ENCODE measurements at regions not wholly inside any gene's neighbourhood (a gene's known extent, or its start where the extent isn't known, plus 50 kb on each side); places are given as distances from the start of the nearest gene placed in this dataset.
"Not testable (repeated sequence)": the region's sequence is repeated elsewhere in the genome, so short reads cannot be mapped to it uniquely, and the experiment has no call there.

- no peaks in the 10 kb centered on the region for H3K9me3 ChIP-seq (ENCODE audit: control insufficient read depth, low read length)
- no peaks in the 10 kb centered on the region for H3K9me3 Mint-ChIP-seq
- WGBS, 2 experiments (ENCODE audit: insufficient coverage in 1 of 2, insufficient read length in 1 of 2), result no CpG with 5 or more reads among the region's 1 CpG
- H3K27ac Mint-ChIP-seq, result no peak overlapping the region
- H3K4me1 ChIP-seq (ENCODE audit: control insufficient read depth, insufficient read depth, low read length), result no peaks in the 10 kb centered on the region
- no peaks in the 10 kb centered on the region for H3K27me3 Mint-ChIP-seq (ENCODE audit: insufficient read depth)
- no peaks in the 10 kb centered on the region for H3K36me3 ChIP-seq (ENCODE audit: control insufficient read depth, insufficient read depth, low read length)
- H3K27me3 ChIP-seq (ENCODE audit: control insufficient read depth, insufficient read depth, low read length, poor library complexity, severe bottlenecking), result no peaks in the 10 kb centered on the region
- TF ChIP-seq, protein P1, sequence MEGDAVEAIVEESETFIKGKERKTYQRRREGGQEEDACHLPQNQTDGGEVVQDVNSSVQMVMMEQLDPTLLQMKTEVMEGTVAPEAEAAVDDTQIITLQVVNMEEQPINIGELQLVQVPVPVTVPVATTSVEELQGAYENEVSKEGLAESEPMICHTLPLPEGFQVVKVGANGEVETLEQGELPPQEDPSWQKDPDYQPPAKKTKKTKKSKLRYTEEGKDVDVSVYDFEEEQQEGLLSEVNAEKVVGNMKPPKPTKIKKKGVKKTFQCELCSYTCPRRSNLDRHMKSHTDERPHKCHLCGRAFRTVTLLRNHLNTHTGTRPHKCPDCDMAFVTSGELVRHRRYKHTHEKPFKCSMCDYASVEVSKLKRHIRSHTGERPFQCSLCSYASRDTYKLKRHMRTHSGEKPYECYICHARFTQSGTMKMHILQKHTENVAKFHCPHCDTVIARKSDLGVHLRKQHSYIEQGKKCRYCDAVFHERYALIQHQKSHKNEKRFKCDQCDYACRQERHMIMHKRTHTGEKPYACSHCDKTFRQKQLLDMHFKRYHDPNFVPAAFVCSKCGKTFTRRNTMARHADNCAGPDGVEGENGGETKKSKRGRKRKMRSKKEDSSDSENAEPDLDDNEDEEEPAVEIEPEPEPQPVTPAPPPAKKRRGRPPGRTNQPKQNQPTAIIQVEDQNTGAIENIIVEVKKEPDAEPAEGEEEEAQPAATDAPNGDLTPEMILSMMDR (conservative IDR thresholded peaks at IDR 0.05), result no peak
- H3K9ac ChIP-seq (ENCODE audit: extremely low read depth, low read length, poor library complexity, severe bottlenecking), result no peak overlapping the region
- no peak for DNase-seq
- no peaks in the 10 kb centered on the region for H3K36me3 Mint-ChIP-seq (ENCODE audit: low read depth)
- H3K4me3 ChIP-seq (ENCODE audit: low read length), result no peak overlapping the region
- H3K4me3 Mint-ChIP-seq, result no peak overlapping the region
- H3K4me1 Mint-ChIP-seq, result no peaks in the 10 kb centered on the region
- no peak overlapping the region for H3K27ac ChIP-seq (ENCODE audit: low read depth, low read length)
These were observed 304.3 kb downstream of the LTN1 start for GRCh38 chr21:28688381-28688780.

DNA sequence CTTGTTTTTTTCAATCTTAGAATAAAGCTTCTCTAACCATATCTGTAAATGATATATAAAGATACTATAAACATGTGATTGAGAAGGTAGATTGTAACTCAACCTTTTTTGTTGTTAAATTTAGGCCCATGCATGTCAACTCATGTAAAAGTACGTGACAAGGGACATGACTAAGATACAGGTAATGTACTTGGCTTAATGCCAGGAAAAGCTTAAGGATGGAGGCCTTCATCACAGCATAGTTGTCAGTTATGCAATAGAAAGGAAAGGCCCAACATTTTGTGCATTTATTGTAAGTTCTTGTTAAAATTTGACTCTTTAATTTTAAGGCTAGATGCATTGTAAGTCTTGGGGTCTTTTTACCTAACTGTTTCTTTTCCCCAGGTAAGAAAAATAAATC lies 305.1 kb downstream of the LTN1 start:
- 88 to 93% methylated on average over 1 of the region's 1 CpG for WGBS, 2 experiments (ENCODE audit: insufficient coverage in 1 of 2, insufficient read length in 1 of 2)
- Mint-ChIP-seq H3K27me3 (ENCODE audit: insufficient read depth) (no peaks in the 10 kb centered on the region), H3K36me3 (ENCODE audit: low read depth) (no peaks in the 10 kb centered on the region), H3K4me1 (no peaks in the 10 kb centered on the region), H3K27ac (no peak overlapping the region), H3K4me3 (no peak overlapping the region), H3K9me3 (no peaks in the 10 kb centered on the region)
- Histone ChIP-seq H3K9me3 (ENCODE audit: control insufficient read depth, low read length) (no peaks in the 10 kb centered on the region), H3K4me1 (ENCODE audit: control insufficient read depth, insufficient read depth, low read length) (no peaks in the 10 kb centered on the region), H3K27ac (ENCODE audit: low read depth, low read length) (no peak overlapping the region), H3K27me3 (ENCODE audit: control insufficient read depth, insufficient read depth, low read length, poor library complexity, severe bottlenecking) (no peaks in the 10 kb centered on the region), H3K9ac (ENCODE audit: extremely low read depth, low read length, poor library complexity, severe bottlenecking) (no peak overlapping the region), H3K36me3 (ENCODE audit: control insufficient read depth, insufficient read depth, low read length) (no peaks in the 10 kb centered on the region), H3K4me3 (ENCODE audit: low read length) (no peak overlapping the region)
- no peak for DNase-seq
- TF ChIP-seq, protein P1 (conservative IDR thresholded peaks at IDR 0.05), result no peak

- H3K27ac Mint-ChIP-seq, result no peak overlapping the region
- H3K4me1 Mint-ChIP-seq, result no peaks in the 10 kb centered on the region
- DNase-seq, result no peak
- H3K4me3 Mint-ChIP-seq, result no peak overlapping the region
- Histone ChIP-seq H3K9me3 (ENCODE audit: control insufficient read depth, low read length) (no peaks in the 10 kb centered on the region), H3K27me3 (ENCODE audit: control insufficient read depth, insufficient read depth, low read length, poor library complexity, severe bottlenecking) (no peaks in the 10 kb centered on the region), H3K4me1 (ENCODE audit: control insufficient read depth, insufficient read depth, low read length) (no peaks in the 10 kb centered on the region), H3K9ac (ENCODE audit: extremely low read depth, low read length, poor library complexity, severe bottlenecking) (no peak overlapping the region), H3K4me3 (ENCODE audit: low read length) (no peak overlapping the region), H3K36me3 (ENCODE audit: control insufficient read depth, insufficient read depth, low read length) (no peaks in the 10 kb centered on the region), H3K27ac (ENCODE audit: low read depth, low read length) (no peak overlapping the region)
- TF ChIP-seq, protein P1 (conservative IDR thresholded peaks at IDR 0.05), result no peak
- no peaks in the 10 kb centered on the region for H3K27me3 Mint-ChIP-seq (ENCODE audit: insufficient read depth)
- H3K9me3 Mint-ChIP-seq, result no peaks in the 10 kb centered on the region
- 87 to 88% methylated on average over 6 of the region's 6 CpGs for WGBS, 2 experiments (ENCODE audit: insufficient coverage in 1 of 2, insufficient read length in 1 of 2)
- H3K36me3 Mint-ChIP-seq (ENCODE audit: low read depth), result no peaks in the 10 kb centered on the region
These were observed 308.5 kb downstream of the LTN1 start for GRCh38 chr21:28683982-28684752.

GRCh38 chr21:28682884-28683283 lies 309.8 kb downstream of the LTN1 start:
- H3K9me3 Mint-ChIP-seq; H3K4me1 ChIP-seq (ENCODE audit: control insufficient read depth, insufficient read depth, low read length); H3K4me3 ChIP-seq (ENCODE audit: low read length); H3K27ac ChIP-seq (ENCODE audit: low read depth, low read length); H3K9me3 ChIP-seq (ENCODE audit: control insufficient read depth, low read length); H3K4me1 Mint-ChIP-seq; H3K27ac Mint-ChIP-seq; H3K9ac ChIP-seq (ENCODE audit: extremely low read depth, low read length, poor library complexity, severe bottlenecking); H3K36me3 ChIP-seq (ENCODE audit: control insufficient read depth, insufficient read depth, low read length); H3K4me3 Mint-ChIP-seq; H3K27me3 ChIP-seq (ENCODE audit: control insufficient read depth, insufficient read depth, low read length, poor library complexity, severe bottlenecking); H3K36me3 Mint-ChIP-seq (ENCODE audit: low read depth); DNase-seq; H3K27me3 Mint-ChIP-seq (ENCODE audit: insufficient read depth): not testable (repeated sequence)
- 100% methylated on average over 1 of the region's 3 CpGs; no CpG with 5 or more reads in 1 of the 2 experiments for WGBS, 2 experiments (ENCODE audit: insufficient coverage in 1 of 2, insufficient read length in 1 of 2)

GRCh38 chr21:28677096-28677495 lies 315.6 kb downstream of the LTN1 start:
- H3K4me3 ChIP-seq (ENCODE audit: low read length); H3K27me3 Mint-ChIP-seq (ENCODE audit: insufficient read depth); DNase-seq; H3K27me3 ChIP-seq (ENCODE audit: control insufficient read depth, insufficient read depth, low read length, poor library complexity, severe bottlenecking); H3K36me3 Mint-ChIP-seq (ENCODE audit: low read depth); H3K4me3 Mint-ChIP-seq; H3K9ac ChIP-seq (ENCODE audit: extremely low read depth, low read length, poor library complexity, severe bottlenecking); H3K36me3 ChIP-seq (ENCODE audit: control insufficient read depth, insufficient read depth, low read length); H3K27ac ChIP-seq (ENCODE audit: low read depth, low read length); H3K9me3 ChIP-seq (ENCODE audit: control insufficient read depth, low read length); H3K4me1 Mint-ChIP-seq; H3K27ac Mint-ChIP-seq; H3K4me1 ChIP-seq (ENCODE audit: control insufficient read depth, insufficient read depth, low read length): not testable (repeated sequence)
- H3K9me3 Mint-ChIP-seq, result peaks cover 15% of the 10 kb centered on the region
- 94 to 100% methylated on average over 3 to 13 of the region's 13 CpGs for WGBS, 2 experiments (ENCODE audit: insufficient coverage in 1 of 2, insufficient read length in 1 of 2)

Data from endodermal cell (in vitro differentiated cells).